ENCODE measurements at regions not wholly inside any gene's neighbourhood (a gene's known extent, or its start where the extent isn't known, plus 50 kb on each side); places are given as distances from the start of the nearest gene placed in this dataset.

- TF ChIP-seq CTCF (conservative IDR thresholded peaks at IDR 0.05; ENCODE audit: low read depth in 2 of 2) (no peak), EZH2 (IDR thresholded peaks at IDR 0.05; ENCODE audit: low read depth, unreplicated experiment) (no peak), NANOG (IDR thresholded peaks at IDR 0.05; ENCODE audit: borderline replicate concordance) (no peak), JUNB (IDR thresholded peaks at IDR 0.05; ENCODE audit: unreplicated experiment) (no peak), POLR2AphosphoS5 (IDR thresholded peaks at IDR 0.05; ENCODE audit: low read depth) (no peak), EZH2phosphoT487 (IDR thresholded peaks at IDR 0.05; ENCODE audit: unreplicated experiment) (no peak), REST (IDR thresholded peaks at IDR 0.05; ENCODE audit: unreplicated experiment) (no peak)
Observed at GRCh38 chr17:70308618-70309017, 139.3 kb downstream of the KCNJ2 start.

Data from GM23338 (cell line).